Retinal pigment epithelial cell (primary cell): ENCODE measurements at regions not wholly inside any gene's neighbourhood (a gene's known extent, or its start where the extent isn't known, plus 50 kb on each side); places are given as distances from the start of the nearest gene placed in this dataset.
"Not testable (repeated sequence)": the region's sequence is repeated elsewhere in the genome, so short reads cannot be mapped to it uniquely, and the experiment has no call there.

Source experiments
- DNase-seq: peaks from one replicate; pipeline ENCODE4 v3.0.0-alpha.2; 2010; ENCODE audit warnings: low read depth
- H3K4me3 ChIP-seq: 2 replicates; pipeline ENCODE4 v1.5.1; 2011; ENCODE audit warnings: mild to moderate bottlenecking, low read length, control low read depth, moderate library complexity
- TF ChIP-seq, protein P1 (sequence below): conservative IDR thresholded peaks from 2 replicates; pipeline ENCODE4 v1.5.1; 2011; ENCODE audit warnings: low read depth, low read length, control low read depth, inconsistent platforms

GRCh38 chr4:114043116-114043515, 63.7 kb upstream of the ARSJ start:
- no peak for DNase-seq
- H3K4me3 ChIP-seq: no peak overlapping the region
- TF ChIP-seq, protein P1, sequence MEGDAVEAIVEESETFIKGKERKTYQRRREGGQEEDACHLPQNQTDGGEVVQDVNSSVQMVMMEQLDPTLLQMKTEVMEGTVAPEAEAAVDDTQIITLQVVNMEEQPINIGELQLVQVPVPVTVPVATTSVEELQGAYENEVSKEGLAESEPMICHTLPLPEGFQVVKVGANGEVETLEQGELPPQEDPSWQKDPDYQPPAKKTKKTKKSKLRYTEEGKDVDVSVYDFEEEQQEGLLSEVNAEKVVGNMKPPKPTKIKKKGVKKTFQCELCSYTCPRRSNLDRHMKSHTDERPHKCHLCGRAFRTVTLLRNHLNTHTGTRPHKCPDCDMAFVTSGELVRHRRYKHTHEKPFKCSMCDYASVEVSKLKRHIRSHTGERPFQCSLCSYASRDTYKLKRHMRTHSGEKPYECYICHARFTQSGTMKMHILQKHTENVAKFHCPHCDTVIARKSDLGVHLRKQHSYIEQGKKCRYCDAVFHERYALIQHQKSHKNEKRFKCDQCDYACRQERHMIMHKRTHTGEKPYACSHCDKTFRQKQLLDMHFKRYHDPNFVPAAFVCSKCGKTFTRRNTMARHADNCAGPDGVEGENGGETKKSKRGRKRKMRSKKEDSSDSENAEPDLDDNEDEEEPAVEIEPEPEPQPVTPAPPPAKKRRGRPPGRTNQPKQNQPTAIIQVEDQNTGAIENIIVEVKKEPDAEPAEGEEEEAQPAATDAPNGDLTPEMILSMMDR: no peak

- H3K4me3 ChIP-seq, DNase-seq: not testable (repeated sequence)
These were observed 64.9 kb upstream of the ARSJ start for GRCh38 chr4:114044351-114044750.

GRCh38 chr4:114046331-114046730, 66.9 kb upstream of the ARSJ start:
- no peak for DNase-seq
- no peak overlapping the region for H3K4me3 ChIP-seq
- TF ChIP-seq, protein P1: no peak

GRCh38 chr4:114048154-114048553, 68.7 kb upstream of the ARSJ start:
- not testable (repeated sequence) for H3K4me3 ChIP-seq, DNase-seq

- TF ChIP-seq, protein P1: no peak
- no peak overlapping the region for H3K4me3 ChIP-seq
- DNase-seq: no peak
These were observed 72.8 kb upstream of the ARSJ start for GRCh38 chr4:114052227-114052626.

- DNase-seq: no peak
- TF ChIP-seq, protein P1: no peak
- H3K4me3 ChIP-seq: no peak overlapping the region
These were observed 77.2 kb upstream of the ARSJ start for GRCh38 chr4:114056599-114056998.

DNA sequence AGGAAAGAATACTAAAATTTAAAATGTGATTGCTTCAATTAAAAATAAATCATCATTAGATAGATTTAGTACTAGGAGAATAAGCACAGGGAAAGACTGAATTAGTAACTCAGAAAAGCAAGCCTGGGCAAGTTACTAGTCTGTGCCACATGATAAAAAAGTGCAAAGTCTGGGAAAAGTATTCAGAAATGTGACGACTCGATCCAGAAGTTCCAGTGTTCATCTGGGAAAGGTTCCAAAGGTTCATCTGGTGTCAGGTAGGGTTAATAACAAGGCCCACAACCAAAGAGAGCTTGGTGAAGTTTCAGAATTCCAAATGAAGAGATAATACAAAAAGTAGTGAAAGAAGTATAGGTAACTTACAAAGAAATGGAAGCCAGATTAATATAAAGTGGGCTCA, 78.3 kb upstream of the ARSJ start:
- TF ChIP-seq, protein P1: no peak
- no peak overlapping the region for H3K4me3 ChIP-seq
- DNase-seq: no peak

- TF ChIP-seq, protein P1: no peak
- no peak for DNase-seq
- no peak overlapping the region for H3K4me3 ChIP-seq
These were observed 83.1 kb upstream of the ARSJ start for GRCh38 chr4:114062499-114062898.
